ENCODE measurements at regions not wholly inside any gene's neighbourhood (a gene's known extent, or its start where the extent isn't known, plus 50 kb on each side); places are given as distances from the start of the nearest gene placed in this dataset.

DNA sequence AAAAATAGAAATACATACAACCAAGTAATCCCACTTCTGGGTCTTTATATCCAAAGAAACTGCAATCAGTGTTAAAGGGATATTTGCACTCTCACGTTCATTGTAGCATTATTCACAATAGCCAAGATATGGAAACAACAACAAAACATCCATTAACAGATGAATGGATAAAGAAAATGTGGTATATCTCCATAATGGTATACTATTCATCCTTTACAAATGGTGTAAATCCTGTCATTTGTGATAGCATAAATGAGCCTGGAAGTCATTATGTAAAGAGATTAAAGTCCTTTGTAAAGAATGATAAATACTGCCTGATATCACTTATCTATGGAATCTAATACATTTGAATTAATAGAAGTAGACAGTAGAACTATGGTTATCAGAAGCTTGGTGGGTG, 327.7 kb downstream of the UTRN start:
- no peak for TF ChIP-seq CTCF (IDR thresholded peaks at IDR 0.05)
- TF ChIP-seq, protein P1, sequence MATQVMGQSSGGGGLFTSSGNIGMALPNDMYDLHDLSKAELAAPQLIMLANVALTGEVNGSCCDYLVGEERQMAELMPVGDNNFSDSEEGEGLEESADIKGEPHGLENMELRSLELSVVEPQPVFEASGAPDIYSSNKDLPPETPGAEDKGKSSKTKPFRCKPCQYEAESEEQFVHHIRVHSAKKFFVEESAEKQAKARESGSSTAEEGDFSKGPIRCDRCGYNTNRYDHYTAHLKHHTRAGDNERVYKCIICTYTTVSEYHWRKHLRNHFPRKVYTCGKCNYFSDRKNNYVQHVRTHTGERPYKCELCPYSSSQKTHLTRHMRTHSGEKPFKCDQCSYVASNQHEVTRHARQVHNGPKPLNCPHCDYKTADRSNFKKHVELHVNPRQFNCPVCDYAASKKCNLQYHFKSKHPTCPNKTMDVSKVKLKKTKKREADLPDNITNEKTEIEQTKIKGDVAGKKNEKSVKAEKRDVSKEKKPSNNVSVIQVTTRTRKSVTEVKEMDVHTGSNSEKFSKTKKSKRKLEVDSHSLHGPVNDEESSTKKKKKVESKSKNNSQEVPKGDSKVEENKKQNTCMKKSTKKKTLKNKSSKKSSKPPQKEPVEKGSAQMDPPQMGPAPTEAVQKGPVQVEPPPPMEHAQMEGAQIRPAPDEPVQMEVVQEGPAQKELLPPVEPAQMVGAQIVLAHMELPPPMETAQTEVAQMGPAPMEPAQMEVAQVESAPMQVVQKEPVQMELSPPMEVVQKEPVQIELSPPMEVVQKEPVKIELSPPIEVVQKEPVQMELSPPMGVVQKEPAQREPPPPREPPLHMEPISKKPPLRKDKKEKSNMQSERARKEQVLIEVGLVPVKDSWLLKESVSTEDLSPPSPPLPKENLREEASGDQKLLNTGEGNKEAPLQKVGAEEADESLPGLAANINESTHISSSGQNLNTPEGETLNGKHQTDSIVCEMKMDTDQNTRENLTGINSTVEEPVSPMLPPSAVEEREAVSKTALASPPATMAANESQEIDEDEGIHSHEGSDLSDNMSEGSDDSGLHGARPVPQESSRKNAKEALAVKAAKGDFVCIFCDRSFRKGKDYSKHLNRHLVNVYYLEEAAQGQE (IDR thresholded peaks at IDR 0.05; ENCODE audit: insufficient read depth in 1 of 2, low read depth in 2 of 2, low read length in 1 of 2) = no peak
- TF ChIP-seq POLR2AphosphoS5 (IDR thresholded peaks at IDR 0.05; ENCODE audit: low read depth, low read length) = no peak
- TF ChIP-seq TCF7L2 (IDR thresholded peaks at IDR 0.05; ENCODE audit: low read depth, low read length) = no peak
